GM19452 (cell line): ENCODE measurements at regions not wholly inside any gene's neighbourhood (a gene's known extent, or its start where the extent isn't known, plus 50 kb on each side); places are given as distances from the start of the nearest gene placed in this dataset.

Experiments
- ATAC-seq: cut with Tn5 transposase; IDR thresholded peaks from one replicate; pipeline ENCODE4 v1.9.1; 2021; ENCODE audit not compliant: unreplicated experiment

- ATAC-seq, result no peak
Measured at GRCh38 chr13:109670776-109671175, 115.6 kb downstream of the IRS2 start.

- ATAC-seq, result no peak
Measured at GRCh38 chr13:109669956-109670355, 116.4 kb downstream of the IRS2 start.

GRCh38 chr13:109669234-109669612 is 117.2 kb downstream of the IRS2 start:
- no peak for ATAC-seq

GRCh38 chr13:109668433-109669233 is 117.8 kb downstream of the IRS2 start:
- ATAC-seq, result no peak

- ATAC-seq, result no peak
Measured at GRCh38 chr13:109667807-109668291, 118.5 kb downstream of the IRS2 start.

GRCh38 chr13:109667056-109667455 is 119.3 kb downstream of the IRS2 start:
- ATAC-seq, result no peak

- no peak for ATAC-seq
Measured at GRCh38 chr13:109666656-109667055, 119.7 kb downstream of the IRS2 start.

- ATAC-seq, result no peak
Measured at GRCh38 chr13:109665781-109666249, 120.6 kb downstream of the IRS2 start.

- no peak for ATAC-seq
Measured at GRCh38 chr13:109665240-109665639, 121.1 kb downstream of the IRS2 start.

GRCh38 chr13:109657395-109657794 is 129.0 kb downstream of the IRS2 start:
- ATAC-seq, result no peak

- ATAC-seq, result no peak
Measured at GRCh38 chr13:109656206-109656605, 130.2 kb downstream of the IRS2 start.

GRCh38 chr13:109655611-109656010 is 130.8 kb downstream of the IRS2 start:
- no peak for ATAC-seq

GRCh38 chr13:109655206-109655600 is 131.2 kb downstream of the IRS2 start:
- no peak for ATAC-seq

GRCh38 chr13:109654341-109655205 is 131.8 kb downstream of the IRS2 start:
- no peak for ATAC-seq

GRCh38 chr13:109652531-109652930 is 133.9 kb downstream of the IRS2 start:
- ATAC-seq, result no peak

GRCh38 chr13:109651854-109652253 is 134.5 kb downstream of the IRS2 start:
- ATAC-seq, result no peak

- ATAC-seq, result no peak
Measured at GRCh38 chr13:109651311-109651710, 135.1 kb downstream of the IRS2 start.

- ATAC-seq, result no peak
Measured at GRCh38 chr13:109650861-109651260, 135.5 kb downstream of the IRS2 start.

- ATAC-seq, result no peak
Measured at GRCh38 chr13:109649713-109650112, 136.7 kb downstream of the IRS2 start.

GRCh38 chr13:109647699-109648098 is 138.7 kb downstream of the IRS2 start:
- no peak for ATAC-seq

- ATAC-seq, result no peak
Measured at GRCh38 chr13:109647053-109647452, 139.3 kb downstream of the IRS2 start.

- ATAC-seq, result no peak
Measured at GRCh38 chr13:109646423-109646822, 140.0 kb downstream of the IRS2 start.
